ENCODE measurements at regions not wholly inside any gene's neighbourhood (a gene's known extent, or its start where the extent isn't known, plus 50 kb on each side); places are given as distances from the start of the nearest gene placed in this dataset.
"Not testable (repeated sequence)": the region's sequence is repeated elsewhere in the genome, so short reads cannot be mapped to it uniquely, and the experiment has no call there.

- peaks cover 13% of the 10 kb centered on the region for H3K4me1 Mint-ChIP-seq (ENCODE audit: low read depth, unreplicated experiment)
- H3K36me3 Mint-ChIP-seq (ENCODE audit: unreplicated experiment); H3K27me3 Mint-ChIP-seq (ENCODE audit: unreplicated experiment): not testable (repeated sequence)
- DNase-seq = peak; percentile 54
- peak overlapping the region; percentile 95 for H3K27ac Mint-ChIP-seq (ENCODE audit: unreplicated experiment)
- H3K9me3 Mint-ChIP-seq (ENCODE audit: unreplicated experiment) = peaks cover 10% of the 10 kb centered on the region
- H3K4me3 Mint-ChIP-seq (ENCODE audit: unreplicated experiment) = peak overlapping the region; percentile 94
Observed at GRCh38 chr11:67804435-67805252, 130.2 kb upstream of the ALDH3B2 start.

- not testable (repeated sequence) for H3K36me3 Mint-ChIP-seq (ENCODE audit: unreplicated experiment); DNase-seq; H3K27me3 Mint-ChIP-seq (ENCODE audit: unreplicated experiment)
- Mint-ChIP-seq H3K9me3 (ENCODE audit: unreplicated experiment) (peaks cover 12% of the 10 kb centered on the region), H3K4me3 (ENCODE audit: unreplicated experiment) (peak overlapping the region; percentile 21), H3K4me1 (ENCODE audit: low read depth, unreplicated experiment) (peaks cover 14% of the 10 kb centered on the region), H3K27ac (ENCODE audit: unreplicated experiment) (peak overlapping the region; percentile 29)
Observed at GRCh38 chr11:67803519-67803918, 129.1 kb upstream of the ALDH3B2 start.

GRCh38 chr11:67803055-67803454, 128.6 kb upstream of the ALDH3B2 start:
- not testable (repeated sequence) for H3K4me3 Mint-ChIP-seq (ENCODE audit: unreplicated experiment)
- peak; percentile 48 for DNase-seq

GRCh38 chr11:67802623-67803022, 128.2 kb upstream of the ALDH3B2 start:
- not testable (repeated sequence) for DNase-seq
- peaks cover 12% of the 10 kb centered on the region for H3K9me3 Mint-ChIP-seq (ENCODE audit: unreplicated experiment)

More at GRCh38 chr11:67803055-67803454, 128.6 kb upstream of the ALDH3B2 start:
- Mint-ChIP-seq H3K9me3 (ENCODE audit: unreplicated experiment) (peaks cover 12% of the 10 kb centered on the region), H3K4me1 (ENCODE audit: low read depth, unreplicated experiment) (peaks cover 14% of the 10 kb centered on the region)
- not testable (repeated sequence) for H3K36me3 Mint-ChIP-seq (ENCODE audit: unreplicated experiment); H3K27me3 Mint-ChIP-seq (ENCODE audit: unreplicated experiment); H3K27ac Mint-ChIP-seq (ENCODE audit: unreplicated experiment)

GRCh38 chr11:67801397-67801796, 127.0 kb upstream of the ALDH3B2 start:
- H3K4me3 Mint-ChIP-seq (ENCODE audit: unreplicated experiment); H3K36me3 Mint-ChIP-seq (ENCODE audit: unreplicated experiment); H3K27ac Mint-ChIP-seq (ENCODE audit: unreplicated experiment); H3K4me1 Mint-ChIP-seq (ENCODE audit: low read depth, unreplicated experiment); DNase-seq; H3K27me3 Mint-ChIP-seq (ENCODE audit: unreplicated experiment): not testable (repeated sequence)
- peaks cover 12% of the 10 kb centered on the region for H3K9me3 Mint-ChIP-seq (ENCODE audit: unreplicated experiment)

More at GRCh38 chr11:67802623-67803022, 128.2 kb upstream of the ALDH3B2 start:
- H3K4me3 Mint-ChIP-seq (ENCODE audit: unreplicated experiment); H3K36me3 Mint-ChIP-seq (ENCODE audit: unreplicated experiment); H3K27ac Mint-ChIP-seq (ENCODE audit: unreplicated experiment); H3K27me3 Mint-ChIP-seq (ENCODE audit: unreplicated experiment): not testable (repeated sequence)
- peaks cover 14% of the 10 kb centered on the region for H3K4me1 Mint-ChIP-seq (ENCODE audit: low read depth, unreplicated experiment)

GRCh38 chr11:67800591-67800990, 126.2 kb upstream of the ALDH3B2 start:
- H3K36me3 Mint-ChIP-seq (ENCODE audit: unreplicated experiment); H3K27me3 Mint-ChIP-seq (ENCODE audit: unreplicated experiment); H3K27ac Mint-ChIP-seq (ENCODE audit: unreplicated experiment): not testable (repeated sequence)

GRCh38 chr11:67799808-67800207, 125.4 kb upstream of the ALDH3B2 start:
- not testable (repeated sequence) for H3K36me3 Mint-ChIP-seq (ENCODE audit: unreplicated experiment); H3K4me1 Mint-ChIP-seq (ENCODE audit: low read depth, unreplicated experiment); H3K27me3 Mint-ChIP-seq (ENCODE audit: unreplicated experiment); H3K27ac Mint-ChIP-seq (ENCODE audit: unreplicated experiment); H3K4me3 Mint-ChIP-seq (ENCODE audit: unreplicated experiment)
- peaks cover 12% of the 10 kb centered on the region for H3K9me3 Mint-ChIP-seq (ENCODE audit: unreplicated experiment)
- peak; percentile 49 for DNase-seq
- TF ChIP-seq CTCF (IDR thresholded peaks at IDR 0.05; ENCODE audit: partially characterized antibody, unreplicated experiment) = peak; percentile 57

More at GRCh38 chr11:67800591-67800990, 126.2 kb upstream of the ALDH3B2 start:
- peaks cover 12% of the 10 kb centered on the region for H3K9me3 Mint-ChIP-seq (ENCODE audit: unreplicated experiment)
- not testable (repeated sequence) for H3K4me1 Mint-ChIP-seq (ENCODE audit: low read depth, unreplicated experiment); H3K4me3 Mint-ChIP-seq (ENCODE audit: unreplicated experiment); DNase-seq

GRCh38 chr11:67797726-67798521, 123.5 kb upstream of the ALDH3B2 start:
- not testable (repeated sequence) for H3K36me3 Mint-ChIP-seq (ENCODE audit: unreplicated experiment); DNase-seq

More at GRCh38 chr11:67797726-67798521, 123.5 kb upstream of the ALDH3B2 start:
- not testable (repeated sequence) for H3K27ac Mint-ChIP-seq (ENCODE audit: unreplicated experiment); H3K27me3 Mint-ChIP-seq (ENCODE audit: unreplicated experiment); H3K4me1 Mint-ChIP-seq (ENCODE audit: low read depth, unreplicated experiment); H3K9me3 Mint-ChIP-seq (ENCODE audit: unreplicated experiment)
- H3K4me3 Mint-ChIP-seq (ENCODE audit: unreplicated experiment) = peak overlapping the region; percentile 12
